H9 (cell line): ENCODE measurements at regions not wholly inside any gene's neighbourhood (a gene's known extent, or its start where the extent isn't known, plus 50 kb on each side); places are given as distances from the start of the nearest gene placed in this dataset.

ENCODE experiments used
- DNase-seq: peaks from one replicate; pipeline ENCODE4 v3.0.0-alpha.2; 2017
- H2AFZ ChIP-seq: one replicate; pipeline ENCODE4 v1.6.1; 2013; ENCODE audit warnings: mild to moderate bottlenecking, low read length, control low read depth, moderate library complexity
- H2AK5ac ChIP-seq: 2 replicates; pipeline ENCODE4 v1.6.1; 2013; ENCODE audit warnings: low read length, control low read depth, mixed read lengths; ENCODE audit not compliant: insufficient read length
- H2BK120ac ChIP-seq: one replicate; pipeline ENCODE4 v1.6.1; 2013; ENCODE audit warnings: low read depth, mild to moderate bottlenecking, low read length, control low read depth, inconsistent platforms; ENCODE audit not compliant: poor library complexity, severe bottlenecking
- H2BK12ac ChIP-seq: 2 replicates; pipeline ENCODE4 v1.6.1; 2013; ENCODE audit warnings: low read length, control low read depth, mixed read lengths, low read depth; ENCODE audit not compliant: insufficient read length
- H2BK15ac ChIP-seq: 2 replicates; pipeline ENCODE4 v1.6.1; 2013; ENCODE audit warnings: low read depth, low read length, control low read depth
- H2BK20ac ChIP-seq: one replicate; pipeline ENCODE4 v1.6.1; 2013; ENCODE audit warnings: low read depth, mild to moderate bottlenecking, low read length, control low read depth, inconsistent platforms; ENCODE audit not compliant: poor library complexity, severe bottlenecking
- H2BK5ac ChIP-seq: 2 replicates; pipeline ENCODE4 v1.6.1; 2013; ENCODE audit warnings: low read length, control low read depth, mixed read lengths; ENCODE audit not compliant: insufficient read length
- H3K14ac ChIP-seq: 2 replicates; pipeline ENCODE4 v1.6.1; 2013; ENCODE audit warnings: low read length, control low read depth; ENCODE audit not compliant: insufficient read depth
- H3K18ac ChIP-seq: 2 replicates; pipeline ENCODE4 v1.6.1; 2013; ENCODE audit warnings: low read depth, mild to moderate bottlenecking, mixed read lengths, low read length, control low read depth; ENCODE audit not compliant: insufficient read length
- H3K23ac ChIP-seq: 2 replicates; pipeline ENCODE4 v1.6.1; 2013; ENCODE audit warnings: low read length, control low read depth, mixed read lengths, low read depth; ENCODE audit not compliant: insufficient read length
- H3K23me2 ChIP-seq: 2 replicates; pipeline ENCODE4 v1.6.1; 2013; ENCODE audit warnings: low read depth, mild to moderate bottlenecking, mixed read lengths, low read length, control low read depth; ENCODE audit not compliant: insufficient read length, poor library complexity, severe bottlenecking
- H3K27ac ChIP-seq: 2 replicates; pipeline ENCODE4 v1.5.1; 2013; ENCODE audit warnings: low read length, control low read depth, mixed read lengths, low read depth; ENCODE audit not compliant: insufficient read length
- H3K27me3 ChIP-seq: 2 replicates; pipeline ENCODE4 v1.6.1; 2013; ENCODE audit warnings: low read length, control low read depth, inconsistent platforms; ENCODE audit not compliant: insufficient read depth
- H3K4ac ChIP-seq: 2 replicates; pipeline ENCODE4 v1.6.1; 2013; ENCODE audit warnings: low read depth, mild to moderate bottlenecking, control low read depth, inconsistent platforms, low read length, moderate library complexity
- H3K4me1 ChIP-seq: 2 replicates; pipeline ENCODE4 v1.6.1; 2013; ENCODE audit warnings: low read length, control low read depth, inconsistent platforms; ENCODE audit not compliant: insufficient read depth
- H3K4me2 ChIP-seq: 2 replicates; pipeline ENCODE4 v1.6.1; 2013; ENCODE audit warnings: low read length, control low read depth, mixed read lengths; ENCODE audit not compliant: insufficient read length, insufficient read depth
- H3K56ac ChIP-seq: 2 replicates; pipeline ENCODE4 v1.6.1; 2013; ENCODE audit warnings: low read depth, mild to moderate bottlenecking, mixed read lengths, low read length, control low read depth; ENCODE audit not compliant: insufficient read length
- H3K79me1 ChIP-seq: 2 replicates; pipeline ENCODE4 v1.6.1; 2013; ENCODE audit warnings: low read depth, mild to moderate bottlenecking, moderate library complexity, low read length, control low read depth, inconsistent platforms; ENCODE audit not compliant: insufficient read depth, poor library complexity, severe bottlenecking
- H3K79me2 ChIP-seq: 2 replicates; pipeline ENCODE4 v1.6.1; 2013; ENCODE audit warnings: low read length, control low read depth, inconsistent platforms; ENCODE audit not compliant: insufficient read depth
- H3K9ac ChIP-seq: 2 replicates; pipeline ENCODE4 v1.6.1; 2013; ENCODE audit warnings: low read length, control low read depth, mixed read lengths; ENCODE audit not compliant: insufficient read length; ENCODE audit errors: extremely low read depth
- H3K9me3 ChIP-seq: one replicate; pipeline ENCODE4 v1.6.1; 2013; ENCODE audit warnings: low read depth, low read length, inconsistent platforms; ENCODE audit not compliant: control insufficient read depth
- H3T11ph ChIP-seq: one replicate; pipeline ENCODE4 v1.6.1; 2013; ENCODE audit warnings: mild to moderate bottlenecking, low read length, control low read depth, inconsistent platforms
- H4K20me1 ChIP-seq: one replicate; pipeline ENCODE4 v1.6.1; 2013; ENCODE audit not compliant: control insufficient read depth, insufficient read length, insufficient read depth
- H4K5ac ChIP-seq: 2 replicates; pipeline ENCODE4 v1.6.1; 2013; ENCODE audit warnings: low read depth, mild to moderate bottlenecking, mixed read lengths, low read length, control low read depth; ENCODE audit not compliant: insufficient read length
- H4K8ac ChIP-seq: replicated peaks from 2 replicates; pipeline ENCODE4 v1.6.1; 2013; ENCODE audit warnings: low read length, control low read depth, mixed read lengths, low read depth; ENCODE audit not compliant: insufficient read length
- H4K91ac ChIP-seq: 2 replicates; pipeline ENCODE4 v1.6.1; 2013; ENCODE audit warnings: low read depth, mild to moderate bottlenecking, moderate library complexity, mixed read lengths, low read length, control low read depth; ENCODE audit not compliant: insufficient read length
- H3K27ac Mint-ChIP-seq, 3 experiments: 2 replicates in 2 of 3; 3 replicates in 1 of 3; pipeline ENCODE4 v1.8.0; 2020 to 2021; ENCODE audit warnings: mixed read lengths in 3 of 3, mild to moderate bottlenecking in 1 of 3, moderate library complexity in 1 of 3
- H3K27me3 Mint-ChIP-seq: 2 replicates; pipeline ENCODE4 v1.8.0; 2021; ENCODE audit warnings: low read depth, mild to moderate bottlenecking, moderate library complexity, mixed read lengths
- H3K36me3 Mint-ChIP-seq, 3 experiments: 2 replicates in 2 of 3; 3 replicates in 1 of 3; pipeline ENCODE4 v1.8.0; 2020 to 2021; ENCODE audit warnings: low read depth in 3 of 3, mixed read lengths in 3 of 3; ENCODE audit not compliant: insufficient read depth in 1 of 3
- H3K4me1 Mint-ChIP-seq, 2 experiments: 2 replicates each; pipeline ENCODE4 v1.8.0; 2020; ENCODE audit warnings: mixed read lengths in 2 of 2
- H3K4me3 Mint-ChIP-seq, 2 experiments: 2 replicates in 1 of 2; 3 replicates in 1 of 2; pipeline ENCODE4 v1.8.0; 2020 to 2021; ENCODE audit warnings: mild to moderate bottlenecking in 2 of 2, mixed read lengths in 2 of 2, moderate library complexity in 1 of 2
- H3K9me3 Mint-ChIP-seq, 2 experiments: 2 replicates in 1 of 2; 3 replicates in 1 of 2; pipeline ENCODE4 v1.8.0; 2020; ENCODE audit warnings: mild to moderate bottlenecking in 2 of 2, mixed read lengths in 2 of 2, moderate library complexity in 1 of 2
- WGBS: extraction: QIAGEN DNeasy Blood & Tissue Kit; methylation state at CpG from one replicate; pipeline ENCODE4 v1.1.7; 2013; ENCODE audit warnings: missing lambda C conversion rate, low lambda C conversion rate, mixed read lengths; ENCODE audit not compliant: insufficient read length; ENCODE audit errors: extremely low coverage; 5-methylcytosine and 5-hydroxymethylcytosine counted together
- TF ChIP-seq, protein P1 (sequence below): fragments of 200-600 bp; sonication (generic); conservative IDR thresholded peaks from 3 replicates; pipeline ENCODE4 v1.8.0; 2021; ENCODE audit warnings: antibody characterized with exemption, mild to moderate bottlenecking

DNA sequence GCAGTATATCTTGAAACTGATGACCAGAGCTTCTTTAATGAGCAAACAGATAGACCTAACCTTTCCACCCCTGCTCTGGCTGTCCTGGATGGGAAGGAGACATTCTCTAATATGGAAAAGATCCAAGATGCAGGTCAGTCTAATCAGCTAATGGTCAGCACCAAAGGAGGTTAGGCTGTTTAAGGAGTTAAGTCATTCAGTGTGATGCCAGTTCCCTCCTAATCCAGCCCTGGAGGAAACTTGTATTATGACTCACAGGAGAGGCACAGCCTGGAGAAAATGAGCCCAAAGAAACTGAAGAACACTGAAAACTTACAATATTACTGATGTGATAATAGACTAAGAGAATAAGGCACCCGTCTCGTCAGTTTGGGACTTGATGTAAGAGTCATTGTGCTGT, 323.0 kb downstream of the HNRNPD start:
- H3K27me3 Mint-ChIP-seq, result peaks cover 16% of the 10 kb centered on the region
- Histone ChIP-seq H3K4me2 (no peak overlapping the region), H4K91ac (no peak overlapping the region), H2AK5ac (no peak overlapping the region), H3K9me3 (no peaks in the 10 kb centered on the region), H2AFZ (no peak overlapping the region), H3K23ac (no peak overlapping the region), H2BK20ac (no peak overlapping the region), H4K20me1 (no peaks in the 10 kb centered on the region), H3K27ac (no peak overlapping the region), H3K4me1 (no peaks in the 10 kb centered on the region), H3K4ac (no peak overlapping the region), H3K14ac (no peak overlapping the region), H3K18ac (no peak overlapping the region), H2BK15ac (no peak overlapping the region), H3K23me2 (no peaks in the 10 kb centered on the region), H3K56ac (no peak overlapping the region), H4K8ac (no peak overlapping the region), H2BK12ac (no peak overlapping the region), H3K9ac (no peak overlapping the region), H2BK5ac (no peak overlapping the region), H3K79me2 (no peaks in the 10 kb centered on the region), H3K79me1 (no peaks in the 10 kb centered on the region), H4K5ac (no peak overlapping the region), H2BK120ac (no peak overlapping the region), H3K27me3 (no peaks in the 10 kb centered on the region), H3T11ph (no peak overlapping the region)
- H3K36me3 Mint-ChIP-seq, result no peaks in the 10 kb centered on the region; a peak in 1 of 7 replicates
- no CpG with 5 or more reads among the region's 2 CpGs for WGBS
- peaks cover 6 to 9% of the 10 kb centered on the region in 2 experiments; a peak in 3 of 4 replicates for H3K4me1 Mint-ChIP-seq
- H3K9me3 Mint-ChIP-seq, result no peaks in the 10 kb centered on the region; a peak in 1 of 5 replicates
- no peak overlapping the region for H3K4me3 Mint-ChIP-seq
- no peak for DNase-seq
- no peak overlapping the region; a peak in 1 of 7 replicates for H3K27ac Mint-ChIP-seq
- TF ChIP-seq, protein P1, sequence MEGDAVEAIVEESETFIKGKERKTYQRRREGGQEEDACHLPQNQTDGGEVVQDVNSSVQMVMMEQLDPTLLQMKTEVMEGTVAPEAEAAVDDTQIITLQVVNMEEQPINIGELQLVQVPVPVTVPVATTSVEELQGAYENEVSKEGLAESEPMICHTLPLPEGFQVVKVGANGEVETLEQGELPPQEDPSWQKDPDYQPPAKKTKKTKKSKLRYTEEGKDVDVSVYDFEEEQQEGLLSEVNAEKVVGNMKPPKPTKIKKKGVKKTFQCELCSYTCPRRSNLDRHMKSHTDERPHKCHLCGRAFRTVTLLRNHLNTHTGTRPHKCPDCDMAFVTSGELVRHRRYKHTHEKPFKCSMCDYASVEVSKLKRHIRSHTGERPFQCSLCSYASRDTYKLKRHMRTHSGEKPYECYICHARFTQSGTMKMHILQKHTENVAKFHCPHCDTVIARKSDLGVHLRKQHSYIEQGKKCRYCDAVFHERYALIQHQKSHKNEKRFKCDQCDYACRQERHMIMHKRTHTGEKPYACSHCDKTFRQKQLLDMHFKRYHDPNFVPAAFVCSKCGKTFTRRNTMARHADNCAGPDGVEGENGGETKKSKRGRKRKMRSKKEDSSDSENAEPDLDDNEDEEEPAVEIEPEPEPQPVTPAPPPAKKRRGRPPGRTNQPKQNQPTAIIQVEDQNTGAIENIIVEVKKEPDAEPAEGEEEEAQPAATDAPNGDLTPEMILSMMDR, result no peak
